Eye (tissue), 1 donor: ENCODE measurements at regions not wholly inside any gene's neighbourhood (a gene's known extent, or its start where the extent isn't known, plus 50 kb on each side); places are given as distances from the start of the nearest gene placed in this dataset.
"Not testable (repeated sequence)": the region's sequence is repeated elsewhere in the genome, so short reads cannot be mapped to it uniquely, and the experiment has no call there.

Source experiments
- DNase-seq: peaks from one replicate; pipeline ENCODE4 v3.0.0-alpha.2; 2015

GRCh38 chr14:84064316-84065125 is 1465.4 kb upstream of the FLRT2 start:
- no peak for DNase-seq

GRCh38 chr14:84065811-84066210 is 1464.1 kb upstream of the FLRT2 start:
- DNase-seq = no peak

- DNase-seq = no peak
Measured at GRCh38 chr14:84068288-84068687, 1461.7 kb upstream of the FLRT2 start.

- DNase-seq = no peak
Measured at GRCh38 chr14:84071061-84071460, 1458.9 kb upstream of the FLRT2 start.

- no peak for DNase-seq
Measured at GRCh38 chr14:84074626-84075025, 1455.3 kb upstream of the FLRT2 start.

- peak; percentile 7 for DNase-seq
Measured at GRCh38 chr14:84080944-84081343, 1449.0 kb upstream of the FLRT2 start.

GRCh38 chr14:84084056-84084630 is 1445.8 kb upstream of the FLRT2 start:
- no peak for DNase-seq

- peak; percentile 10 for DNase-seq
Measured at GRCh38 chr14:84085493-84085892, 1444.5 kb upstream of the FLRT2 start.

GRCh38 chr14:84086714-84087113 is 1443.2 kb upstream of the FLRT2 start:
- DNase-seq = no peak

GRCh38 chr14:84087986-84088531 is 1441.9 kb upstream of the FLRT2 start:
- peak; percentile 54 for DNase-seq

GRCh38 chr14:84090837-84091236 is 1439.1 kb upstream of the FLRT2 start:
- DNase-seq = no peak

GRCh38 chr14:84095681-84096080 is 1434.3 kb upstream of the FLRT2 start:
- DNase-seq = peak; percentile 52

- no peak for DNase-seq
Measured at GRCh38 chr14:84098261-84098660, 1431.7 kb upstream of the FLRT2 start.

GRCh38 chr14:84099560-84099959 is 1430.4 kb upstream of the FLRT2 start:
- not testable (repeated sequence) for DNase-seq

GRCh38 chr14:84107835-84108343 is 1422.1 kb upstream of the FLRT2 start:
- no peak for DNase-seq

- DNase-seq = no peak
Measured at GRCh38 chr14:84108746-84109457, 1421.0 kb upstream of the FLRT2 start.

- no peak for DNase-seq
Measured at GRCh38 chr14:84112589-84112988, 1417.4 kb upstream of the FLRT2 start.

GRCh38 chr14:84125676-84126075 is 1404.3 kb upstream of the FLRT2 start:
- DNase-seq = no peak

GRCh38 chr14:84127495-84127894 is 1402.4 kb upstream of the FLRT2 start:
- DNase-seq = no peak

GRCh38 chr14:84128050-84128449 is 1401.9 kb upstream of the FLRT2 start:
- no peak for DNase-seq

GRCh38 chr14:84129007-84129406 is 1400.9 kb upstream of the FLRT2 start:
- peak; percentile 9 for DNase-seq

GRCh38 chr14:84129941-84130340 is 1400.0 kb upstream of the FLRT2 start:
- no peak for DNase-seq

- DNase-seq = no peak
Measured at GRCh38 chr14:84131924-84132323, 1398.0 kb upstream of the FLRT2 start.
